GM12878 (cell line): ENCODE measurements at regions not wholly inside any gene's neighbourhood (a gene's known extent, or its start where the extent isn't known, plus 50 kb on each side); places are given as distances from the start of the nearest gene placed in this dataset.

Source experiments
- BCL11A ChIP-seq: IDR thresholded peaks from 2 replicates; pipeline ENCODE4 v1.6.1; 2011; ENCODE audit warnings: low read depth, low read length
- BMI1 ChIP-seq: fragments of 450-650 bp; IDR thresholded peaks from 2 replicates; pipeline ENCODE4 v1.6.1; 2016; ENCODE audit warnings: mild to moderate bottlenecking, moderate library complexity, borderline replicate concordance
- EP300 ChIP-seq, 2 experiments: fragments of 150-350 bp in 1 of 2; IDR thresholded peaks; 2 replicates each; pipeline ENCODE4 v1.6.1; 2011 to 2012; ENCODE audit warnings: low read depth in 2 of 2, low read length in 2 of 2, borderline replicate concordance in 1 of 2, improper control_type of control experiment in 1 of 2, inconsistent platforms in 1 of 2; ENCODE audit not compliant: control insufficient read depth in 1 of 2
- HCFC1 ChIP-seq: fragments of 150-350 bp; IDR thresholded peaks from 2 replicates; pipeline ENCODE4 v1.6.1; 2014; ENCODE audit warnings: low read length
- MYB ChIP-seq: fragments of 150-350 bp; IDR thresholded peaks from 2 replicates; pipeline ENCODE4 v1.6.1; 2014; ENCODE audit warnings: mild to moderate bottlenecking, low read depth, low read length, borderline replicate concordance
- NFYA ChIP-seq: IDR thresholded peaks from 2 replicates; pipeline ENCODE4 v1.6.1; 2011; ENCODE audit warnings: low read depth, mild to moderate bottlenecking, low read length, improper control_type of control experiment, borderline replicate concordance
- NRF1 ChIP-seq: conservative IDR thresholded peaks from 2 replicates; pipeline ENCODE4 v1.6.1; 2011; ENCODE audit warnings: mild to moderate bottlenecking, low read depth, low read length, improper control_type of control experiment
- PML ChIP-seq: IDR thresholded peaks from 2 replicates; pipeline ENCODE4 v1.6.1; 2012; ENCODE audit warnings: low read length, inconsistent platforms
- RBBP5 ChIP-seq: fragments of 200-600 bp; sonication (generic); conservative IDR thresholded peaks from 2 replicates; pipeline ENCODE4 v1.6.1; 2016
- RCOR1 ChIP-seq: conservative IDR thresholded peaks from 2 replicates; pipeline ENCODE4 v1.6.1; 2012; ENCODE audit warnings: low read depth, low read length, improper control_type of control experiment
- REST ChIP-seq: IDR thresholded peaks from 2 replicates; pipeline ENCODE4 v1.6.1; 2012; ENCODE audit warnings: mild to moderate bottlenecking, low read depth, low read length
- SMARCA5 ChIP-seq: fragments of 450-650 bp; IDR thresholded peaks from 2 replicates; pipeline ENCODE4 v1.6.1; 2017; ENCODE audit warnings: mild to moderate bottlenecking
- TCF7 ChIP-seq: IDR thresholded peaks from 2 replicates; pipeline ENCODE4 v1.6.1; 2014; ENCODE audit warnings: antibody characterized with exemption, borderline replicate concordance
- WRNIP1 ChIP-seq: IDR thresholded peaks from 2 replicates; pipeline ENCODE4 v1.6.1; 2011; ENCODE audit warnings: low read depth, low read length, improper control_type of control experiment, borderline replicate concordance
- ZBTB11 ChIP-seq: fragments of 450-650 bp; formaldehyde crosslinking; IDR thresholded peaks from 2 replicates; pipeline ENCODE4 v1.5.0; 2022; ENCODE audit warnings: mild to moderate bottlenecking, missing genetic modification characterization
- ZNF217 ChIP-seq: fragments of 450-650 bp; IDR thresholded peaks from 2 replicates; pipeline ENCODE4 v1.6.1; 2017; ENCODE audit warnings: antibody characterized with exemption, mild to moderate bottlenecking
- ZNF384 ChIP-seq: IDR thresholded peaks from 2 replicates; pipeline ENCODE4 v1.6.1; 2012; ENCODE audit warnings: low read depth, mild to moderate bottlenecking, low read length, improper control_type of control experiment, borderline replicate concordance
- TF ChIP-seq, protein P1 (sequence below): fragments of 450-650 bp; IDR thresholded peaks from 2 replicates; pipeline ENCODE4 v1.6.1; 2017; ENCODE audit warnings: mild to moderate bottlenecking, low read depth, inconsistent platforms; ENCODE audit not compliant: poor library complexity, severe bottlenecking

DNA sequence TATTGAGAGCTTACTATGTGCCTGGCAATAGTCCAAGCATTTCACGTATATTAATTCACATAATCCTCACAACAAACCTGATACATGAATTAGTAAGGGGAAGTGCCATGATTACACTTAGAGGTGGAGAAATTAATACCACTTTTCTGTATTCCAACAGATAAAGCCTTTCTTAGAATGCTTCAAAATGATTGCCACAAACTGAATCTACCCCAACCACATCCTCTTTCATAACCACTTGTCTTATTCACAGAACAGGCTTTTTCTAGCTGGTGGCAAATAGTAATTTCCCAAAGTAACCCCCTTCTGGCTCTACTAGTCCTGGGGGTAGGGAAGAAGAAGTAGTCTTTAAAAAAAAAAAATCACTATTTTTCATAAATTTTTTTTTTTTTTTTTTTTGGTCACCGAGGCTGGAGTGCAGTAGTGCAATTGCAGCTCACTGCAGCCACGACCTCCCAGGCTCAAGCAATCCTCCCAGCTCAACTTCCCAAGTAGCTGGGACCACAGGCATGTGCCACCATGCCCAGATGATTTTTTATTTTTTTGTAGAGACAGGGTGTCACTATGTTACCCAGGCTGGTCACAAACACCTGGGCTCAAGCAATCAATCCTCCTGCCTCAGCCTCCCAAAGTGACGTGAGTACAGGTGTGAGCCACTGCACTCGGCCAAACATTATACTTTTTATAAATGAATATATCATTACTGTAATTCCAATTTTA lies 59.0 kb upstream of the ARID2 start (continued):
- peak; percentile 24; the same call in 1 of the 2 replicates for TF ChIP-seq ZNF384
- no peak for TF ChIP-seq RCOR1
- peak in 1 of 2 experiments; percentile 23; a peak in 1 of 4 replicates for TF ChIP-seq EP300 (IDR thresholded peaks at IDR 0.05; ENCODE audit: borderline replicate concordance in 1 of 2, control insufficient read depth in 1 of 2, low read depth in 2 of 2, low read length in 2 of 2)
- no peak for TF ChIP-seq BMI1
- no peak for TF ChIP-seq WRNIP1
- TF ChIP-seq MYB, result no peak
- no peak for TF ChIP-seq RBBP5
- no peak for TF ChIP-seq TCF7
- no peak for TF ChIP-seq ZNF217
- TF ChIP-seq, protein P1, sequence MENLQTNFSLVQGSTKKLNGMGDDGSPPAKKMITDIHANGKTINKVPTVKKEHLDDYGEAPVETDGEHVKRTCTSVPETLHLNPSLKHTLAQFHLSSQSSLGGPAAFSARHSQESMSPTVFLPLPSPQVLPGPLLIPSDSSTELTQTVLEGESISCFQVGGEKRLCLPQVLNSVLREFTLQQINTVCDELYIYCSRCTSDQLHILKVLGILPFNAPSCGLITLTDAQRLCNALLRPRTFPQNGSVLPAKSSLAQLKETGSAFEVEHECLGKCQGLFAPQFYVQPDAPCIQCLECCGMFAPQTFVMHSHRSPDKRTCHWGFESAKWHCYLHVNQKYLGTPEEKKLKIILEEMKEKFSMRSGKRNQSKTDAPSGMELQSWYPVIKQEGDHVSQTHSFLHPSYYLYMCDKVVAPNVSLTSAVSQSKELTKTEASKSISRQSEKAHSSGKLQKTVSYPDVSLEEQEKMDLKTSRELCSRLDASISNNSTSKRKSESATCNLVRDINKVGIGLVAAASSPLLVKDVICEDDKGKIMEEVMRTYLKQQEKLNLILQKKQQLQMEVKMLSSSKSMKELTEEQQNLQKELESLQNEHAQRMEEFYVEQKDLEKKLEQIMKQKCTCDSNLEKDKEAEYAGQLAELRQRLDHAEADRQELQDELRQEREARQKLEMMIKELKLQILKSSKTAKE, result no peak
- TF ChIP-seq ZBTB11 (CRISPR knock-in tag), result no peak
- TF ChIP-seq HCFC1, result no peak
- no peak for TF ChIP-seq REST
- no peak for TF ChIP-seq NRF1
- no peak for TF ChIP-seq SMARCA5
- no peak for TF ChIP-seq PML
- TF ChIP-seq NFYA, result no peak
- peak; percentile 52; the same call in 1 of the 2 replicates for TF ChIP-seq BCL11A
